GM12878 (cell line): ENCODE measurements at regions not wholly inside any gene's neighbourhood (a gene's known extent, or its start where the extent isn't known, plus 50 kb on each side); places are given as distances from the start of the nearest gene placed in this dataset.

Experiments used
- ATAC-seq: fragments of 200-7000 bp; cut with Tn5 transposase; 3 replicates; pipeline ENCODE4 v1.9.1; 2020; ENCODE audit warnings: mild to moderate bottlenecking, moderate library complexity
- BruUV-seq: library from RNA; stranded (reverse); fragments of 400-500 nt; replicated peaks from 2 replicates; lab custom pipeline; 2021; lab: Mats Ljungman, UMichigan
- CTCF ChIA-PET: fragments of 300-600 bp; sonication (Branson Sonifier 250); formaldehyde crosslinking; extraction: SDS; loops from one replicate; lab custom pipeline; 2021; ENCODE audit warnings: inconsistent platforms; lab: Yijun Ruan, JAX
- POLR2A ChIA-PET: fragments of 350-600 bp; formaldehyde crosslinking; extraction: SDS; loops from one replicate; lab custom pipeline; 2021; ENCODE audit warnings: inconsistent platforms; lab: Charles Lee
- RAD21 ChIA-PET: fragments of 300-600 bp; sonication (Branson Sonifier 250); formaldehyde crosslinking; loops from one replicate; lab custom pipeline; 2023; ENCODE audit warnings: antibody characterized with exemption; ENCODE audit not compliant: unreplicated experiment; lab: Charles Lee
- SMC1A ChIA-PET: fragments of 300-600 bp; sonication (Branson Sonifier 250); formaldehyde crosslinking; loops from one replicate; lab custom pipeline; 2023; ENCODE audit not compliant: unreplicated experiment, uncharacterized antibody; lab: Charles Lee
- DNase-seq: peaks from one replicate; pipeline ENCODE4 v3.0.0-alpha.2; 2011; ENCODE audit warnings: low read depth, low spot score
- FAIRE-seq: peaks from 3 replicates; lab custom pipeline; 2011; peaks lifted over from hg19 to GRCh38; lab: Jason Lieb, UNC
- H2AFZ ChIP-seq: 2 replicates; pipeline ENCODE4 v1.6.0; 2011; ENCODE audit warnings: low read depth, low read length, control low read depth; ENCODE audit not compliant: control insufficient read depth
- H3K27ac ChIP-seq: 2 replicates; pipeline ENCODE4 v1.5.1; 2011; ENCODE audit warnings: control low read depth; ENCODE audit not compliant: control insufficient read depth, insufficient read depth
- H3K27me3 ChIP-seq, 2 experiments: replicated peaks in 1 of 2; 2 replicates each; pipeline versions ENCODE4 v1.6.0 to v1.6.1; 2011; ENCODE audit warnings: low read length in 1 of 2; ENCODE audit not compliant: control insufficient read depth in 2 of 2, insufficient read depth in 2 of 2
- H3K36me3 ChIP-seq, 2 experiments: 2 replicates each; pipeline ENCODE4 v1.5.1; 2011; ENCODE audit warnings: low read length in 1 of 2; ENCODE audit not compliant: control insufficient read depth in 2 of 2, insufficient read depth in 2 of 2
- H3K4me1 ChIP-seq: 2 replicates; pipeline ENCODE4 v1.6.1; 2011; ENCODE audit warnings: mild to moderate bottlenecking, low read length, moderate library complexity, mixed read lengths; ENCODE audit not compliant: control insufficient read depth, insufficient read depth
- H3K4me2 ChIP-seq: 2 replicates; pipeline ENCODE4 v1.6.0; 2011; ENCODE audit warnings: control low read depth; ENCODE audit not compliant: control insufficient read depth, insufficient read depth
- H3K4me3 ChIP-seq: fragments of 200-600 bp; sonication (generic); 2 replicates; pipeline ENCODE4 v1.5.1; 2016
- H3K79me2 ChIP-seq: 2 replicates; pipeline ENCODE4 v1.6.0; 2011; ENCODE audit warnings: low read length; ENCODE audit not compliant: control insufficient read depth, insufficient read depth
- H3K9ac ChIP-seq: 2 replicates; pipeline ENCODE4 v1.8.0; 2011; ENCODE audit warnings: low read length, control low read depth, mixed read lengths; ENCODE audit not compliant: control insufficient read depth, insufficient read depth
- H3K9me3 ChIP-seq: replicated peaks from 3 replicates; pipeline ENCODE4 v1.5.1; 2011; ENCODE audit warnings: mild to moderate bottlenecking, low read length; ENCODE audit not compliant: control insufficient read depth, insufficient read depth
- H4K20me1 ChIP-seq: 2 replicates; pipeline ENCODE4 v1.6.0; 2011; ENCODE audit not compliant: control insufficient read depth, insufficient read depth
- BCL3 ChIP-seq: IDR thresholded peaks from 2 replicates; pipeline ENCODE4 v1.6.1; 2011; ENCODE audit warnings: borderline replicate concordance, low read depth, mild to moderate bottlenecking, moderate library complexity, low read length; ENCODE audit not compliant: insufficient read depth, poor library complexity, severe bottlenecking
- CHD1 ChIP-seq: IDR thresholded peaks from 2 replicates; pipeline ENCODE4 v1.6.1; 2012; ENCODE audit warnings: low read depth, low read length, improper control_type of control experiment
- CREB1 ChIP-seq: IDR thresholded peaks from 2 replicates; pipeline ENCODE4 v1.6.1; 2012; ENCODE audit warnings: low read depth, mild to moderate bottlenecking, inconsistent platforms
- CUX1 ChIP-seq: IDR thresholded peaks from 2 replicates; pipeline ENCODE4 v1.6.1; 2012; ENCODE audit warnings: improper control_type of control experiment, low read depth, low read length; ENCODE audit not compliant: insufficient replicate concordance
- E2F8 ChIP-seq: fragments of 450-650 bp; IDR thresholded peaks from 2 replicates; pipeline ENCODE4 v1.6.1; 2018; ENCODE audit warnings: mild to moderate bottlenecking, low read depth, moderate library complexity; ENCODE audit not compliant: partially characterized antibody
- HDAC6 ChIP-seq: fragments of 200-600 bp; sonication (generic); IDR thresholded peaks from one replicate; pipeline ENCODE4 v1.8.0; 2017; ENCODE audit warnings: antibody characterized with exemption; ENCODE audit not compliant: unreplicated experiment
- NR2C1 ChIP-seq: fragments of 450-650 bp; IDR thresholded peaks from 2 replicates; pipeline ENCODE4 v1.6.1; 2017; ENCODE audit warnings: antibody characterized with exemption, mild to moderate bottlenecking, moderate library complexity
- RELA ChIP-seq: fragments of 450-650 bp; IDR thresholded peaks from 2 replicates; pipeline ENCODE4 v1.8.0; 2014; ENCODE audit warnings: borderline replicate concordance; ENCODE audit not compliant: partially characterized antibody
- RFX5 ChIP-seq: IDR thresholded peaks from 2 replicates; pipeline ENCODE4 v1.6.1; 2011; ENCODE audit warnings: low read depth, low read length, improper control_type of control experiment
- SKIL ChIP-seq: fragments of 450-650 bp; IDR thresholded peaks from 2 replicates; pipeline ENCODE4 v1.6.1; 2017; ENCODE audit warnings: mild to moderate bottlenecking, low read depth, inconsistent platforms; ENCODE audit not compliant: poor library complexity, severe bottlenecking
- SPI1 ChIP-seq: IDR thresholded peaks from 2 replicates; pipeline ENCODE4 v1.6.1; 2011; ENCODE audit warnings: low read depth, mild to moderate bottlenecking, low read length, moderate library complexity, borderline replicate concordance; ENCODE audit not compliant: insufficient read depth
- SREBF2 ChIP-seq: IDR thresholded peaks from 2 replicates; pipeline ENCODE4 v1.6.1; 2012; ENCODE audit warnings: mild to moderate bottlenecking, low read length
- WRNIP1 ChIP-seq: IDR thresholded peaks from 2 replicates; pipeline ENCODE4 v1.6.1; 2011; ENCODE audit warnings: low read depth, low read length, improper control_type of control experiment, borderline replicate concordance
- WGBS: methylation state at CpG from one replicate; pipeline ENCODE4 v1.1.6; 2016; ENCODE audit warnings: low lambda C conversion rate; ENCODE audit not compliant: insufficient replicate concordance, insufficient coverage; ENCODE audit errors: missing lambda C conversion rate; 5-methylcytosine and 5-hydroxymethylcytosine counted together
- in situ Hi-C: fragments of 300-500 bp; cut with MboI; formaldehyde crosslinking; loops from 9 replicates; pipeline ENCODE4 v1.14.3; 2018; ENCODE audit warnings: mixed read lengths
- intact Hi-C: fragments of 100-400 bp; cut with micrococcal nuclease; formaldehyde crosslinking; loops from one replicate; pipeline ENCODE4 v1.14.2; 2022; ENCODE audit not compliant: unreplicated experiment

- H3K4me2 ChIP-seq, result no peak overlapping the region
- 17% methylated on average over 5 of the region's 5 CpGs for WGBS
- H3K27ac ChIP-seq, result no peak overlapping the region
- CTCF ChIA-PET, result no interaction called here
- no peaks in the 10 kb centered on the region for H3K36me3 ChIP-seq
- H3K27me3 ChIP-seq, result no peaks in the 10 kb centered on the region
- in situ Hi-C loops (no loop called here), intact Hi-C loops (no loop called here)
- no TSS peak for BruUV-seq
- POLR2A ChIA-PET, result no interaction called here
- H3K4me3 ChIP-seq, result no peak overlapping the region
- H3K9me3 ChIP-seq, result no peaks in the 10 kb centered on the region; the same call in 2 of the 3 replicates
- no peaks in the 10 kb centered on the region for H3K4me1 ChIP-seq
- DNase-seq (no peak), ATAC-seq (no peak), FAIRE-seq (no peak)
- RAD21 ChIA-PET, result no interaction called here
- H4K20me1 ChIP-seq, result no peaks in the 10 kb centered on the region
- SMC1A ChIA-PET, result interaction anchor here (0.7 kb wide), 1 partner anchor 898 kb away, joined by 3 read pairs; no protein-coding TSS in a partner anchor
- no peak overlapping the region for H3K9ac ChIP-seq
- no peak overlapping the region for H2AFZ ChIP-seq
- no peaks in the 10 kb centered on the region for H3K79me2 ChIP-seq
- no peak for TF ChIP-seq E2F8
- no peak for TF ChIP-seq RELA
- no peak for TF ChIP-seq SREBF2
- no peak for TF ChIP-seq SPI1
- no peak for TF ChIP-seq HDAC6
- TF ChIP-seq CHD1, result no peak
- no peak for TF ChIP-seq RFX5
- TF ChIP-seq WRNIP1, result no peak
- no peak for TF ChIP-seq NR2C1
- TF ChIP-seq SKIL, result no peak
- TF ChIP-seq BCL3, result no peak
- no peak for TF ChIP-seq CUX1
- TF ChIP-seq CREB1, result no peak
These were observed 255.3 kb downstream of the TEX29 start for GRCh38 chr13:111575719-111576118.
